GM06990 (cell line): ENCODE measurements at regions not wholly inside any gene's neighbourhood (a gene's known extent, or its start where the extent isn't known, plus 50 kb on each side); places are given as distances from the start of the nearest gene placed in this dataset.

Experiments used
- DNase-seq: peaks from one replicate; pipeline ENCODE4 v3.0.0-alpha.2; 2011; ENCODE audit not compliant: insufficient read length; ENCODE audit errors: extremely low read depth
- H3K27me3 ChIP-seq: replicated peaks from 2 replicates; pipeline ENCODE4 v1.6.0; 2011; ENCODE audit warnings: low read length; ENCODE audit not compliant: control insufficient read depth, insufficient read depth
- H3K36me3 ChIP-seq: 2 replicates; pipeline ENCODE4 v1.5.1; 2011; ENCODE audit warnings: low read length; ENCODE audit not compliant: control insufficient read depth, insufficient read depth
- H3K4me3 ChIP-seq: replicated peaks from 2 replicates; pipeline ENCODE4 v1.5.1; 2011; ENCODE audit warnings: low read depth, mild to moderate bottlenecking, control low read depth, low read length
- CTCF ChIP-seq: IDR thresholded peaks from 2 replicates; pipeline ENCODE4 v1.5.1; 2011; ENCODE audit warnings: low read length, control low read depth, mild to moderate bottlenecking, inconsistent platforms; ENCODE audit not compliant: insufficient read depth, poor library complexity, severe bottlenecking

- TF ChIP-seq CTCF: no peak
- no peak for DNase-seq
- H3K4me3 ChIP-seq: no peak overlapping the region
- no peaks in the 10 kb centered on the region for H3K36me3 ChIP-seq
- H3K27me3 ChIP-seq: no peaks in the 10 kb centered on the region
Observed at GRCh38 chr9:107862881-107863280, 373.3 kb upstream of the KLF4 start.

- DNase-seq: no peak
- no peaks in the 10 kb centered on the region for H3K27me3 ChIP-seq
- H3K36me3 ChIP-seq: no peaks in the 10 kb centered on the region
- H3K4me3 ChIP-seq: no peak overlapping the region
- TF ChIP-seq CTCF: no peak
Observed at GRCh38 chr9:107862323-107862722, 372.8 kb upstream of the KLF4 start.

GRCh38 chr9:107861075-107861474, 371.5 kb upstream of the KLF4 start:
- no peak for DNase-seq
- no peak for TF ChIP-seq CTCF
- H3K27me3 ChIP-seq: no peaks in the 10 kb centered on the region
- H3K36me3 ChIP-seq: no peaks in the 10 kb centered on the region
- H3K4me3 ChIP-seq: no peak overlapping the region

- no peak for DNase-seq
- TF ChIP-seq CTCF: no peak
- Histone ChIP-seq H3K36me3 (no peaks in the 10 kb centered on the region), H3K4me3 (no peak overlapping the region), H3K27me3 (no peaks in the 10 kb centered on the region)
Observed at GRCh38 chr9:107858260-107858659, 368.7 kb upstream of the KLF4 start.

- DNase-seq: no peak
- Histone ChIP-seq H3K27me3 (no peaks in the 10 kb centered on the region), H3K4me3 (no peak overlapping the region), H3K36me3 (no peaks in the 10 kb centered on the region)
- TF ChIP-seq CTCF: no peak
Observed at GRCh38 chr9:107856633-107857032, 367.1 kb upstream of the KLF4 start.

- no peak for TF ChIP-seq CTCF
- no peak overlapping the region for H3K4me3 ChIP-seq
- no peak for DNase-seq
- no peaks in the 10 kb centered on the region for H3K36me3 ChIP-seq
- H3K27me3 ChIP-seq: no peaks in the 10 kb centered on the region
Observed at GRCh38 chr9:107855164-107855563, 365.6 kb upstream of the KLF4 start.
